ENCODE measurements at regions not wholly inside any gene's neighbourhood (a gene's known extent, or its start where the extent isn't known, plus 50 kb on each side); places are given as distances from the start of the nearest gene placed in this dataset.

DNA sequence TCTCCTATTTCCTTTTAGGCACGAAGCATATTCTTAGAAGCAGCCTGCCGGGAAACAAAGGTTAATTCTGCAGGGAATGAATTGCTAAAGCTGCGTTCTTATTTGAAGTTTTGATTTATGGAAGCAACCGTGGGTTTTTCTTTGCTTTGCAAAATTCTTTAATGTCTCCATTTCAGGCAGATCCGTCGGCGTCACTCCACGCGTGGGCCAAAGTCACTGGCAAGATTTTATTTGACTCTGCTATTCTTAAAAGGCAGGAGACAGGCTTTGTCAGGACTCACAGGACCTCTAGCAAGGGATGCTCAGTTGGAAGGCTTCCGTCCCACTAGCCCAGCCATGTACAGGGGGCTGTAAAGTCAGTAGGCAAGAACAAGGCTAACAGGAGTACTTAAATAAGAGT is 387.3 kb upstream of the XYLT1 start (continued):
- TF ChIP-seq, protein P1, sequence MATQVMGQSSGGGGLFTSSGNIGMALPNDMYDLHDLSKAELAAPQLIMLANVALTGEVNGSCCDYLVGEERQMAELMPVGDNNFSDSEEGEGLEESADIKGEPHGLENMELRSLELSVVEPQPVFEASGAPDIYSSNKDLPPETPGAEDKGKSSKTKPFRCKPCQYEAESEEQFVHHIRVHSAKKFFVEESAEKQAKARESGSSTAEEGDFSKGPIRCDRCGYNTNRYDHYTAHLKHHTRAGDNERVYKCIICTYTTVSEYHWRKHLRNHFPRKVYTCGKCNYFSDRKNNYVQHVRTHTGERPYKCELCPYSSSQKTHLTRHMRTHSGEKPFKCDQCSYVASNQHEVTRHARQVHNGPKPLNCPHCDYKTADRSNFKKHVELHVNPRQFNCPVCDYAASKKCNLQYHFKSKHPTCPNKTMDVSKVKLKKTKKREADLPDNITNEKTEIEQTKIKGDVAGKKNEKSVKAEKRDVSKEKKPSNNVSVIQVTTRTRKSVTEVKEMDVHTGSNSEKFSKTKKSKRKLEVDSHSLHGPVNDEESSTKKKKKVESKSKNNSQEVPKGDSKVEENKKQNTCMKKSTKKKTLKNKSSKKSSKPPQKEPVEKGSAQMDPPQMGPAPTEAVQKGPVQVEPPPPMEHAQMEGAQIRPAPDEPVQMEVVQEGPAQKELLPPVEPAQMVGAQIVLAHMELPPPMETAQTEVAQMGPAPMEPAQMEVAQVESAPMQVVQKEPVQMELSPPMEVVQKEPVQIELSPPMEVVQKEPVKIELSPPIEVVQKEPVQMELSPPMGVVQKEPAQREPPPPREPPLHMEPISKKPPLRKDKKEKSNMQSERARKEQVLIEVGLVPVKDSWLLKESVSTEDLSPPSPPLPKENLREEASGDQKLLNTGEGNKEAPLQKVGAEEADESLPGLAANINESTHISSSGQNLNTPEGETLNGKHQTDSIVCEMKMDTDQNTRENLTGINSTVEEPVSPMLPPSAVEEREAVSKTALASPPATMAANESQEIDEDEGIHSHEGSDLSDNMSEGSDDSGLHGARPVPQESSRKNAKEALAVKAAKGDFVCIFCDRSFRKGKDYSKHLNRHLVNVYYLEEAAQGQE (tag by site-specific recombination; IDR thresholded peaks at IDR 0.05) = no peak
- TF ChIP-seq ZNF266 (tag by site-specific recombination; IDR thresholded peaks at IDR 0.05; ENCODE audit: low read depth) = no peak
- no peak for TF ChIP-seq ZNF571 (tag by site-specific recombination; IDR thresholded peaks at IDR 0.05)
- TF ChIP-seq ZNF670 (tag by site-specific recombination; IDR thresholded peaks at IDR 0.05; ENCODE audit: low read depth) = no peak
- TF ChIP-seq IKZF3 (tag by site-specific recombination; IDR thresholded peaks at IDR 0.05) = no peak

GRCh38 chr16:17853958-17854357 is 383.2 kb upstream of the XYLT1 start:
- Histone ChIP-seq H3K36me3 (ENCODE audit: control insufficient read depth in 2 of 2, insufficient read depth in 1 of 2, low read length in 2 of 2) (no peaks in the 10 kb centered on the region), H3K9me3 (ENCODE audit: control insufficient read depth, insufficient read depth, low read depth, low read length) (no peaks in the 10 kb centered on the region), H3K4me3 (ENCODE audit: low read depth, low read length) (no peak overlapping the region), H3K27ac (ENCODE audit: extremely low read depth, low read depth, low read length) (no peak overlapping the region), H3K4me1 (ENCODE audit: control insufficient read depth, insufficient read depth, low read length) (no peaks in the 10 kb centered on the region)
- CTCF ChIA-PET = no interaction called here
- no peak for TF ChIP-seq ZNF221 (tag by site-specific recombination; IDR thresholded peaks at IDR 0.05; ENCODE audit: borderline replicate concordance)
- no peak for TF ChIP-seq ZNF704 (tag by site-specific recombination; IDR thresholded peaks at IDR 0.05)
- no peak for TF ChIP-seq ZNF48 (tag by site-specific recombination; IDR thresholded peaks at IDR 0.05)
- TF ChIP-seq GFI1B (tag by site-specific recombination; IDR thresholded peaks at IDR 0.05) = no peak
- TF ChIP-seq ZNF610 (tag by site-specific recombination; IDR thresholded peaks at IDR 0.05; ENCODE audit: borderline replicate concordance) = no peak
- no peak for TF ChIP-seq ZNF654 (tag by site-specific recombination; IDR thresholded peaks at IDR 0.05; ENCODE audit: low read depth)
- no peak for TF ChIP-seq BCL11B (tag by site-specific recombination; IDR thresholded peaks at IDR 0.05; ENCODE audit: low read depth)
- no peak for TF ChIP-seq ZNF580 (tag by site-specific recombination; IDR thresholded peaks at IDR 0.05)
- TF ChIP-seq, protein P2, sequence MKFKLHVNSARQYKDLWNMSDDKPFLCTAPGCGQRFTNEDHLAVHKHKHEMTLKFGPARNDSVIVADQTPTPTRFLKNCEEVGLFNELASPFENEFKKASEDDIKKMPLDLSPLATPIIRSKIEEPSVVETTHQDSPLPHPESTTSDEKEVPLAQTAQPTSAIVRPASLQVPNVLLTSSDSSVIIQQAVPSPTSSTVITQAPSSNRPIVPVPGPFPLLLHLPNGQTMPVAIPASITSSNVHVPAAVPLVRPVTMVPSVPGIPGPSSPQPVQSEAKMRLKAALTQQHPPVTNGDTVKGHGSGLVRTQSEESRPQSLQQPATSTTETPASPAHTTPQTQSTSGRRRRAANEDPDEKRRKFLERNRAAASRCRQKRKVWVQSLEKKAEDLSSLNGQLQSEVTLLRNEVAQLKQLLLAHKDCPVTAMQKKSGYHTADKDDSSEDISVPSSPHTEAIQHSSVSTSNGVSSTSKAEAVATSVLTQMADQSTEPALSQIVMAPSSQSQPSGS (tag by site-specific recombination; IDR thresholded peaks at IDR 0.05; ENCODE audit: low read depth) = no peak
- TF ChIP-seq, protein P3, sequence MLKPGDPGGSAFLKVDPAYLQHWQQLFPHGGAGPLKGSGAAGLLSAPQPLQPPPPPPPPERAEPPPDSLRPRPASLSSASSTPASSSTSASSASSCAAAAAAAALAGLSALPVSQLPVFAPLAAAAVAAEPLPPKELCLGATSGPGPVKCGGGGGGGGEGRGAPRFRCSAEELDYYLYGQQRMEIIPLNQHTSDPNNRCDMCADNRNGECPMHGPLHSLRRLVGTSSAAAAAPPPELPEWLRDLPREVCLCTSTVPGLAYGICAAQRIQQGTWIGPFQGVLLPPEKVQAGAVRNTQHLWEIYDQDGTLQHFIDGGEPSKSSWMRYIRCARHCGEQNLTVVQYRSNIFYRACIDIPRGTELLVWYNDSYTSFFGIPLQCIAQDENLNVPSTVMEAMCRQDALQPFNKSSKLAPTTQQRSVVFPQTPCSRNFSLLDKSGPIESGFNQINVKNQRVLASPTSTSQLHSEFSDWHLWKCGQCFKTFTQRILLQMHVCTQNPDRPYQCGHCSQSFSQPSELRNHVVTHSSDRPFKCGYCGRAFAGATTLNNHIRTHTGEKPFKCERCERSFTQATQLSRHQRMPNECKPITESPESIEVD (tag by site-specific recombination; IDR thresholded peaks at IDR 0.05) = no peak
- TF ChIP-seq, protein P4, sequence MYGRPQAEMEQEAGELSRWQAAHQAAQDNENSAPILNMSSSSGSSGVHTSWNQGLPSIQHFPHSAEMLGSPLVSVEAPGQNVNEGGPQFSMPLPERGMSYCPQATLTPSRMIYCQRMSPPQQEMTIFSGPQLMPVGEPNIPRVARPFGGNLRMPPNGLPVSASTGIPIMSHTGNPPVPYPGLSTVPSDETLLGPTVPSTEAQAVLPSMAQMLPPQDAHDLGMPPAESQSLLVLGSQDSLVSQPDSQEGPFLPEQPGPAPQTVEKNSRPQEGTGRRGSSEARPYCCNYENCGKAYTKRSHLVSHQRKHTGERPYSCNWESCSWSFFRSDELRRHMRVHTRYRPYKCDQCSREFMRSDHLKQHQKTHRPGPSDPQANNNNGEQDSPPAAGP (tag by site-specific recombination; IDR thresholded peaks at IDR 0.05) = no peak
- no peak for TF ChIP-seq ZNF837 (tag by site-specific recombination; IDR thresholded peaks at IDR 0.05)
- TF ChIP-seq ZNF777 (tag by site-specific recombination; IDR thresholded peaks at IDR 0.05; ENCODE audit: borderline replicate concordance) = no peak
- TF ChIP-seq ZNF366 (tag by site-specific recombination; conservative IDR thresholded peaks at IDR 0.05) = no peak
- no peak for TF ChIP-seq ZNF292 (tag by site-specific recombination; IDR thresholded peaks at IDR 0.05; ENCODE audit: borderline replicate concordance, low read depth)
- POLR2A ChIA-PET = no interaction called here
